DND-41 (cell line): ENCODE measurements at regions not wholly inside any gene's neighbourhood (a gene's known extent, or its start where the extent isn't known, plus 50 kb on each side); places are given as distances from the start of the nearest gene placed in this dataset.

ENCODE experiments used
- CTCF ChIP-seq: IDR thresholded peaks from 2 replicates; pipeline ENCODE4 v1.5.1; 2012; ENCODE audit warnings: borderline replicate concordance, low read length, moderate library complexity, mild to moderate bottlenecking; ENCODE audit not compliant: poor library complexity, severe bottlenecking; ENCODE audit errors: extremely low read depth
- EZH2 ChIP-seq: IDR thresholded peaks from 3 replicates; pipeline ENCODE4 v1.6.1; 2012; ENCODE audit warnings: borderline replicate concordance, low read depth, mild to moderate bottlenecking, moderate library complexity, low read length, inconsistent platforms; ENCODE audit not compliant: severe bottlenecking

- TF ChIP-seq EZH2: no peak
- TF ChIP-seq CTCF: no peak
These were observed 96.4 kb downstream of the SYF2 start for GRCh38 chr1:25135909-25136308.
